ENCODE measurements at regions not wholly inside any gene's neighbourhood (a gene's known extent, or its start where the extent isn't known, plus 50 kb on each side); places are given as distances from the start of the nearest gene placed in this dataset.

DNA sequence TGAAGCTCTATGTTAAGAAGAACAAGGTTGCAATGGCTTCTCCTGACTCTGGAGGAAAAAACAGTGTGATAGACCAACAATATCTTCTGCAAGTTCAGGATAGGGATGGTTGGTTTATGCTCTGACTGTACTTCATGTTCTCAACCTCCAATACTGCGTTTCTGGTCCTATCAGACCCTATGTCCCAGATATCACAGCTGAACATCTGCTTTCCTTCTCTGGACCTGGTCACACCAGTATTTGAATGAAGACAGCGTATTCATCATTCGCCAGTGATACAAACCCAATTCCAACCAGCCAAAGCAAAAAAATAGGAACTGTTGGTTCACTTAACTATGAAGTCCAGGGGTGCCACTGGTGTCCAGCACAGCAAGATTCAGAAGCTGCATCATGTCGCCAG lies 124.5 kb upstream of the KLF3 start:
- TF ChIP-seq, protein P1, sequence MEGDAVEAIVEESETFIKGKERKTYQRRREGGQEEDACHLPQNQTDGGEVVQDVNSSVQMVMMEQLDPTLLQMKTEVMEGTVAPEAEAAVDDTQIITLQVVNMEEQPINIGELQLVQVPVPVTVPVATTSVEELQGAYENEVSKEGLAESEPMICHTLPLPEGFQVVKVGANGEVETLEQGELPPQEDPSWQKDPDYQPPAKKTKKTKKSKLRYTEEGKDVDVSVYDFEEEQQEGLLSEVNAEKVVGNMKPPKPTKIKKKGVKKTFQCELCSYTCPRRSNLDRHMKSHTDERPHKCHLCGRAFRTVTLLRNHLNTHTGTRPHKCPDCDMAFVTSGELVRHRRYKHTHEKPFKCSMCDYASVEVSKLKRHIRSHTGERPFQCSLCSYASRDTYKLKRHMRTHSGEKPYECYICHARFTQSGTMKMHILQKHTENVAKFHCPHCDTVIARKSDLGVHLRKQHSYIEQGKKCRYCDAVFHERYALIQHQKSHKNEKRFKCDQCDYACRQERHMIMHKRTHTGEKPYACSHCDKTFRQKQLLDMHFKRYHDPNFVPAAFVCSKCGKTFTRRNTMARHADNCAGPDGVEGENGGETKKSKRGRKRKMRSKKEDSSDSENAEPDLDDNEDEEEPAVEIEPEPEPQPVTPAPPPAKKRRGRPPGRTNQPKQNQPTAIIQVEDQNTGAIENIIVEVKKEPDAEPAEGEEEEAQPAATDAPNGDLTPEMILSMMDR (IDR thresholded peaks at IDR 0.05): no peak
- TF ChIP-seq POLR2A (IDR thresholded peaks at IDR 0.05): no peak
